Neural cell (in vitro differentiated cells): ENCODE measurements at regions not wholly inside any gene's neighbourhood (a gene's known extent, or its start where the extent isn't known, plus 50 kb on each side); places are given as distances from the start of the nearest gene placed in this dataset.

Experiments
- H2AFZ ChIP-seq: fragments of 200-600, 300-800 bp; sonication (generic), shearing (Covaris generic); 2 replicates; pipeline ENCODE4 v1.6.0; 2014; ENCODE audit warnings: low read depth, mild to moderate bottlenecking, antibody characterized with exemption, low read length, moderate library complexity
- H3F3A ChIP-seq: fragments of 200-600 bp; shearing (Covaris generic); 2 replicates; pipeline ENCODE4 v1.6.1; 2016; ENCODE audit warnings: mild to moderate bottlenecking, moderate library complexity, mixed read lengths, antibody characterized with exemption, low read length; ENCODE audit not compliant: insufficient read depth, poor library complexity, severe bottlenecking
- H3K27ac ChIP-seq: fragments of 200-600, 300-800 bp; sonication (generic), shearing (Covaris generic); 2 replicates; pipeline ENCODE4 v1.5.1; 2014; ENCODE audit warnings: mild to moderate bottlenecking, low read length, moderate library complexity
- H3K27me3 ChIP-seq: fragments of 300-800, 200-600 bp; sonication (generic), shearing (Covaris generic); 2 replicates; pipeline ENCODE4 v1.6.0; 2014; ENCODE audit warnings: mild to moderate bottlenecking, low read depth, low read length, moderate library complexity; ENCODE audit not compliant: insufficient read depth
- H3K36me3 ChIP-seq: fragments of 300-800, 200-600 bp; sonication (generic), shearing (Covaris generic); 2 replicates; pipeline ENCODE4 v1.5.1; 2014; ENCODE audit warnings: mild to moderate bottlenecking, antibody characterized with exemption, low read length, moderate library complexity; ENCODE audit not compliant: insufficient read depth
- H3K4me2 ChIP-seq: fragments of 300-800, 200-600 bp; sonication (generic), shearing (Covaris generic); 2 replicates; pipeline ENCODE4 v1.6.0; 2014; ENCODE audit warnings: mild to moderate bottlenecking, low read length
- H3K4me3 ChIP-seq: fragments of 300-800, 200-600 bp; sonication (generic), shearing (Covaris generic); 2 replicates; pipeline ENCODE4 v1.5.1; 2014; ENCODE audit warnings: mild to moderate bottlenecking, low read length, moderate library complexity
- H3K79me2 ChIP-seq: fragments of 200-600 bp; shearing (Covaris generic); replicated peaks from 2 replicates; pipeline ENCODE4 v1.6.0; 2014; ENCODE audit warnings: mild to moderate bottlenecking, low read length, moderate library complexity; ENCODE audit not compliant: insufficient read depth
- H3K9ac ChIP-seq: fragments of 300-800, 200-600 bp; sonication (generic), shearing (Covaris generic); 2 replicates; pipeline ENCODE4 v1.6.1; 2016; ENCODE audit warnings: mild to moderate bottlenecking, low read length, mixed read lengths
- H3K9me2 ChIP-seq: fragments of 200-600 bp; shearing (Covaris generic); 2 replicates; pipeline ENCODE4 v1.6.1; 2016; ENCODE audit warnings: mild to moderate bottlenecking, low read length, mixed read lengths; ENCODE audit not compliant: insufficient read depth
- H3K9me3 ChIP-seq: fragments of 200-600, 300-800 bp; sonication (generic), shearing (Covaris generic); 2 replicates; pipeline ENCODE4 v1.6.1; 2016; ENCODE audit warnings: mild to moderate bottlenecking, mixed run types, low read length, moderate library complexity, mixed read lengths
- H4K20me1 ChIP-seq: fragments of 200-600 bp; shearing (Covaris generic); 2 replicates; pipeline ENCODE4 v1.6.1; 2016; ENCODE audit warnings: mild to moderate bottlenecking, mixed run types; ENCODE audit not compliant: insufficient read depth
- EP300 ChIP-seq: fragments of 450-650 bp; conservative IDR thresholded peaks from 2 replicates; pipeline ENCODE4 v1.6.1; 2014; ENCODE audit warnings: antibody characterized with exemption, mild to moderate bottlenecking, moderate library complexity; ENCODE audit not compliant: poor library complexity, severe bottlenecking
- EZH2 ChIP-seq: fragments of 200-600, 300-800 bp; shearing (Covaris generic), sonication (generic); IDR thresholded peaks from 2 replicates; pipeline ENCODE4 v1.6.1; 2014; ENCODE audit warnings: antibody characterized with exemption, low read length, borderline replicate concordance, mild to moderate bottlenecking; ENCODE audit not compliant: insufficient read depth, poor library complexity, severe bottlenecking
- MXI1 ChIP-seq: fragments of 450-650 bp; conservative IDR thresholded peaks from 2 replicates; pipeline ENCODE4 v1.6.1; 2014; ENCODE audit warnings: antibody characterized with exemption, mild to moderate bottlenecking; ENCODE audit not compliant: poor library complexity, severe bottlenecking
- POLR2AphosphoS5 ChIP-seq: IDR thresholded peaks from 2 replicates; pipeline ENCODE4 v1.6.1; 2012
- RAD21 ChIP-seq: fragments of 450-650 bp; conservative IDR thresholded peaks from 2 replicates; pipeline ENCODE4 v1.6.1; 2014; ENCODE audit warnings: antibody characterized with exemption, mild to moderate bottlenecking, moderate library complexity
- REST ChIP-seq: IDR thresholded peaks from 2 replicates; pipeline ENCODE4 v1.6.1; 2012; ENCODE audit warnings: borderline replicate concordance
- SMC3 ChIP-seq: fragments of 450-650 bp; conservative IDR thresholded peaks from 2 replicates; pipeline ENCODE4 v1.6.1; 2014; ENCODE audit warnings: antibody characterized with exemption, mild to moderate bottlenecking, moderate library complexity; ENCODE audit not compliant: poor library complexity
- TAF1 ChIP-seq: IDR thresholded peaks from 2 replicates; pipeline ENCODE4 v1.6.1; 2012; ENCODE audit warnings: low read depth
- TF ChIP-seq, protein P1 (sequence below): fragments of 450-650 bp; IDR thresholded peaks from 2 replicates; pipeline ENCODE4 v1.5.1; 2014; ENCODE audit warnings: antibody characterized with exemption, mild to moderate bottlenecking, moderate library complexity; ENCODE audit not compliant: poor library complexity, severe bottlenecking

- TF ChIP-seq, protein P1, sequence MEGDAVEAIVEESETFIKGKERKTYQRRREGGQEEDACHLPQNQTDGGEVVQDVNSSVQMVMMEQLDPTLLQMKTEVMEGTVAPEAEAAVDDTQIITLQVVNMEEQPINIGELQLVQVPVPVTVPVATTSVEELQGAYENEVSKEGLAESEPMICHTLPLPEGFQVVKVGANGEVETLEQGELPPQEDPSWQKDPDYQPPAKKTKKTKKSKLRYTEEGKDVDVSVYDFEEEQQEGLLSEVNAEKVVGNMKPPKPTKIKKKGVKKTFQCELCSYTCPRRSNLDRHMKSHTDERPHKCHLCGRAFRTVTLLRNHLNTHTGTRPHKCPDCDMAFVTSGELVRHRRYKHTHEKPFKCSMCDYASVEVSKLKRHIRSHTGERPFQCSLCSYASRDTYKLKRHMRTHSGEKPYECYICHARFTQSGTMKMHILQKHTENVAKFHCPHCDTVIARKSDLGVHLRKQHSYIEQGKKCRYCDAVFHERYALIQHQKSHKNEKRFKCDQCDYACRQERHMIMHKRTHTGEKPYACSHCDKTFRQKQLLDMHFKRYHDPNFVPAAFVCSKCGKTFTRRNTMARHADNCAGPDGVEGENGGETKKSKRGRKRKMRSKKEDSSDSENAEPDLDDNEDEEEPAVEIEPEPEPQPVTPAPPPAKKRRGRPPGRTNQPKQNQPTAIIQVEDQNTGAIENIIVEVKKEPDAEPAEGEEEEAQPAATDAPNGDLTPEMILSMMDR = no peak
- no peak for TF ChIP-seq EZH2
- TF ChIP-seq MXI1 = no peak
- no peak for TF ChIP-seq TAF1
- peak; percentile 68 for TF ChIP-seq EP300
- TF ChIP-seq SMC3 = no peak
- TF ChIP-seq RAD21 = no peak
- TF ChIP-seq POLR2AphosphoS5 = peak; percentile 76
- Histone ChIP-seq H3K27ac (no peak overlapping the region), H3K36me3 (no peaks in the 10 kb centered on the region), H3K9me2 (no peaks in the 10 kb centered on the region), H2AFZ (no peak overlapping the region), H3K79me2 (no peaks in the 10 kb centered on the region), H3K9me3 (no peaks in the 10 kb centered on the region), H4K20me1 (no peaks in the 10 kb centered on the region), H3K4me2 (no peak overlapping the region), H3K9ac (no peak overlapping the region), H3K27me3 (no peaks in the 10 kb centered on the region), H3K4me3 (no peak overlapping the region), H3F3A (no peaks in the 10 kb centered on the region)
Measured at GRCh38 chr18:30113454-30113853, 929.1 kb downstream of the DSC3 start.

- H3K4me3 ChIP-seq = no peak overlapping the region
- no peak overlapping the region for H3K9ac ChIP-seq
- no peaks in the 10 kb centered on the region for H3F3A ChIP-seq
- no peak overlapping the region for H2AFZ ChIP-seq
- no peaks in the 10 kb centered on the region for H3K9me2 ChIP-seq
- H3K79me2 ChIP-seq = no peaks in the 10 kb centered on the region
- no peak overlapping the region for H3K27ac ChIP-seq
- no peaks in the 10 kb centered on the region for H3K27me3 ChIP-seq
- H4K20me1 ChIP-seq = no peaks in the 10 kb centered on the region
- no peak overlapping the region for H3K4me2 ChIP-seq
- TF ChIP-seq TAF1 = no peak
- no peak for TF ChIP-seq MXI1
- no peak for TF ChIP-seq SMC3
- TF ChIP-seq RAD21 = no peak
- TF ChIP-seq EZH2 = no peak
- TF ChIP-seq, protein P1 = no peak
- TF ChIP-seq EP300 = no peak
- no peak for TF ChIP-seq REST
- TF ChIP-seq POLR2AphosphoS5 = no peak
- H3K9me3 ChIP-seq = no peaks in the 10 kb centered on the region
- H3K36me3 ChIP-seq = no peaks in the 10 kb centered on the region
Measured at GRCh38 chr18:30106356-30106755, 936.2 kb downstream of the DSC3 start.
